ENCODE measurements at regions not wholly inside any gene's neighbourhood (a gene's known extent, or its start where the extent isn't known, plus 50 kb on each side); places are given as distances from the start of the nearest gene placed in this dataset.

DNA sequence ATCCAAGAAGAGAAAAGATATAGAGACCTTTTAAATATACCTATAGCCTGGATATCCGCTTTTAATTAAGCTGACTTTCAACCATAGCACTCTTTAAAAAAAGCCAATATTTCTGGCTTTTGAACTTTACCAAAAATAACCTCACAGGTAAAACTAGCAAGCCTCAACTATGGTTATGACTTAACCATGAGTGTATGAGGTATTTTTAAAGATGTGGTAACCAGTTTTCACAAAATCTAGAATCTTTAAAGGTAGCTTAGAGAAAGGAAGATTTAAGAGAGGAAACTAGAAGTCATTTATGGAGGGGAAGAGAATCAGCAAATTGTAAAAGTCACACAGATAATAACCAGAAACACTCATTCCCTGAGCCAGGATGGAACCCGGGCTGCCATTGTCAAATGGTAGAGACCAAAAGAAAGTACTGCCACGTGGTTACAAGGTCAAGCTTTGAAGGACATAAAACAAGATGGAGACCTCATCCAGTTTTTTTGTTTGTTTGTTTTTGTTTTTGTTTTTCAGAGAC, 288.4 kb upstream of the RGS18 start:
- TF ChIP-seq, protein P1, sequence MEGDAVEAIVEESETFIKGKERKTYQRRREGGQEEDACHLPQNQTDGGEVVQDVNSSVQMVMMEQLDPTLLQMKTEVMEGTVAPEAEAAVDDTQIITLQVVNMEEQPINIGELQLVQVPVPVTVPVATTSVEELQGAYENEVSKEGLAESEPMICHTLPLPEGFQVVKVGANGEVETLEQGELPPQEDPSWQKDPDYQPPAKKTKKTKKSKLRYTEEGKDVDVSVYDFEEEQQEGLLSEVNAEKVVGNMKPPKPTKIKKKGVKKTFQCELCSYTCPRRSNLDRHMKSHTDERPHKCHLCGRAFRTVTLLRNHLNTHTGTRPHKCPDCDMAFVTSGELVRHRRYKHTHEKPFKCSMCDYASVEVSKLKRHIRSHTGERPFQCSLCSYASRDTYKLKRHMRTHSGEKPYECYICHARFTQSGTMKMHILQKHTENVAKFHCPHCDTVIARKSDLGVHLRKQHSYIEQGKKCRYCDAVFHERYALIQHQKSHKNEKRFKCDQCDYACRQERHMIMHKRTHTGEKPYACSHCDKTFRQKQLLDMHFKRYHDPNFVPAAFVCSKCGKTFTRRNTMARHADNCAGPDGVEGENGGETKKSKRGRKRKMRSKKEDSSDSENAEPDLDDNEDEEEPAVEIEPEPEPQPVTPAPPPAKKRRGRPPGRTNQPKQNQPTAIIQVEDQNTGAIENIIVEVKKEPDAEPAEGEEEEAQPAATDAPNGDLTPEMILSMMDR (IDR thresholded peaks at IDR 0.05; ENCODE audit: borderline replicate concordance, insufficient read depth, low read depth, low read length): no peak
- no peak overlapping the region for H3K4me3 ChIP-seq (ENCODE audit: low read depth, low read length)

GRCh38 chr1:191870490-191870889, 287.8 kb upstream of the RGS18 start:
- TF ChIP-seq, protein P1 (IDR thresholded peaks at IDR 0.05; ENCODE audit: borderline replicate concordance, insufficient read depth, low read depth, low read length): no peak
- no peak overlapping the region for H3K4me3 ChIP-seq (ENCODE audit: low read depth, low read length)

GRCh38 chr1:191875994-191876393, 282.3 kb upstream of the RGS18 start:
- H3K4me3 ChIP-seq (ENCODE audit: low read depth, low read length): no peak overlapping the region
- TF ChIP-seq, protein P1 (IDR thresholded peaks at IDR 0.05; ENCODE audit: borderline replicate concordance, insufficient read depth, low read depth, low read length): no peak

DNA sequence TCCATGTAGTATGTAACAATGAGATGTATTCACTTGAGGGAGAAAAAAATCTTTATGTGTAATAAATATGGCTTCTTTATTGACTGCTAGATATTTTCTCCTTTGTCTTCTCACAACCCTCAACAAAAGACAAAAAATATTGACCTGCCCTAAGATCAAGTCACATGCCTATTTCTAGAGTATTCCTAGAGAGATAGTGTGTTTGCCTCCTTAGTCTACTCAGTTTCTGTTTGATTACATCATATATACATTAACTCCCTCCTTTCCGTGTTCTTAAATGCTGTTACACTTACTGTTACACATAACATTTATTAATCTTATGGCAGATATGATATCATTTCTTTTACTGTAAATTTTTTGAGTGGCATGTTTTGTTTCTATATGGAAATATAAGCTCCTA, 281.6 kb upstream of the RGS18 start:
- TF ChIP-seq, protein P1 (IDR thresholded peaks at IDR 0.05; ENCODE audit: borderline replicate concordance, insufficient read depth, low read depth, low read length): no peak
- H3K4me3 ChIP-seq (ENCODE audit: low read depth, low read length): no peak overlapping the region

DNA sequence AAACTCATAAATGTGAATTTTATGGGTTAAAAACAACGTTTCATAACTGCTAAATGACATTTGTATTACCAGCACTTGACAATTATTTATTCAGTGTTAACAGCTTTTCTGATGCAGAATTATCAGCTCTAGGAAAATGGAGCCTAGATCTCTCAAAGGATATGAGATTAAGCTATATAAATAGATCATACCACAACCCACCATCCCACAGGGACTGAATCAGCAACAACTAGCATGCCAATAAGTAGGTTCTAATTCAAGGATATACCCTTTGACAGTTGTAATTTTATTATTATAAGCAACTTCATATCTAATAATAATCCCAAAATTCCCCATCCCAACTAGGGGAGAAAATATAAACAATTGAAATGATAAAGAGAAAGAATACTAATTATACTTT, 275.4 kb upstream of the RGS18 start:
- H3K4me3 ChIP-seq (ENCODE audit: low read depth, low read length): no peak overlapping the region
- TF ChIP-seq, protein P1 (IDR thresholded peaks at IDR 0.05; ENCODE audit: borderline replicate concordance, insufficient read depth, low read depth, low read length): no peak

DNA sequence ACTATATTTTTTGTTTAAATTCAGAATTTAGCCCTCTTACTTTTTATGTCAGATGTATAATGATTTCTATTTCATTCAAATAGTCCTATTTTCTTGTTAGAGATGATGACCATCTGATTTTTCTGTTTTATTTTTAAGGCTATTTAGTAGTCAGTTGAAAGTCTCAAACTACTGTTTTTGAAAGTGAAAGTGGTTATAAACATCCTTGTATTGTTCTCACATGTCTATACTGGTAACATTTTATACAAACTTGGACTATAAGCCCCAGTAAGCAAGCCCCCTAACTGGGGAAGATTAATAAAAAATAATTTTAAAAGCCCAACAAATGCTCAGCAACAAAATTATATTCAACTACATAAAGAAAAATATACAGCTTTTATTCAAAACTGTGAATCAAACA, 271.3 kb upstream of the RGS18 start:
- no peak overlapping the region for H3K4me3 ChIP-seq (ENCODE audit: low read depth, low read length)
- TF ChIP-seq, protein P1 (IDR thresholded peaks at IDR 0.05; ENCODE audit: borderline replicate concordance, insufficient read depth, low read depth, low read length): no peak

DNA sequence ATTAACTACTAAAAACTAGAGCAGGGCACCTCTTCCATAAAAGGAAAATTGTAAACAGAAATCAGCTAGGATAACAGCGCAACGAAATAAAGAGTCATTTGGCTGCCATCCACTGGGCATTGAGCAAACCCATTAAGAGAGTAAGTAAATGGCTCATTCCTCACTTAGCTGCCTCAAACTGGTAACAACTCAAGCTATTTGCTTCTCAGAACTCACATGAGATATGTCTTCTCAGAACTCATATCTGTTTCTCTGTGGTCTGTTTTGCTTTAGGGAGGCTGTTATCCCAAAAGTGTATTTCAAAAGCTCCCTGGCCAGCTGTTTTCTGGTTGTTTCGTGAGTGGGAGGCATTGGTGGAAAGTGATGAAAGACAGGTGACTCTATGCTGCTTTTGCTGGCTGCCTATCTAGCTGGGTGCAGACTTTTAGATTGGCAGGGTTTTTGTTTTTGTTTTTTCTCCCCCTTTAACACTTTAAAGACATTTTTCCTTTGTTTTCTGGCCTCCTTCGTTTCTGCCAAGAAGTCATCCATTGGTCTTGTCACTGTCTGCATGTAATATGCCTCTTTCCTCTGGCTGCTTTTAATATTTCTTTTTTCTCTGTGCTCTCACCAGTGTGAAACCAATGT, 269.2 kb upstream of the RGS18 start:
- H3K4me3 ChIP-seq (ENCODE audit: low read depth, low read length): no peak overlapping the region
- TF ChIP-seq, protein P1 (IDR thresholded peaks at IDR 0.05; ENCODE audit: borderline replicate concordance, insufficient read depth, low read depth, low read length): no peak

Data from GM12875 (cell line).